Parathyroid adenoma (tissue), 2 donors: ENCODE measurements at regions not wholly inside any gene's neighbourhood (a gene's known extent, or its start where the extent isn't known, plus 50 kb on each side); places are given as distances from the start of the nearest gene placed in this dataset.

ENCODE experiments used
- H2AFZ ChIP-seq: fragments of 300-600 bp; sonication (generic); one replicate; pipeline ENCODE4 v1.7.0; 2017; ENCODE audit warnings: antibody characterized with exemption, mild to moderate bottlenecking
- H3K27ac ChIP-seq: fragments of 300-600 bp; sonication (generic); one replicate; pipeline ENCODE4 v1.7.0; 2017
- H3K27me3 ChIP-seq: fragments of 300-600 bp; sonication (generic); one replicate; pipeline ENCODE4 v1.7.0; 2017; ENCODE audit warnings: low read length; ENCODE audit not compliant: control insufficient read depth, insufficient read depth
- H3K36me3 ChIP-seq: fragments of 300-600 bp; sonication (generic); one replicate; pipeline ENCODE4 v1.7.0; 2017; ENCODE audit warnings: low read length; ENCODE audit not compliant: control insufficient read depth, insufficient read depth
- H3K4me1 ChIP-seq: fragments of 300-600 bp; sonication (generic); one replicate; pipeline ENCODE4 v1.7.0; 2017; ENCODE audit warnings: control low read depth
- H3K4me2 ChIP-seq: fragments of 300-600 bp; sonication (generic); one replicate; pipeline ENCODE4 v1.7.0; 2017; ENCODE audit warnings: low read length
- H3K4me3 ChIP-seq: fragments of 300-600 bp; sonication (generic); one replicate; pipeline ENCODE4 v1.7.0; 2017; ENCODE audit warnings: low read depth, low read length
- H3K79me2 ChIP-seq: fragments of 300-600 bp; sonication (generic); one replicate; pipeline ENCODE4 v1.7.0; 2017; ENCODE audit warnings: control low read depth
- H3K9ac ChIP-seq: fragments of 300-600 bp; sonication (generic); one replicate; pipeline ENCODE4 v1.7.0; 2017; ENCODE audit warnings: mild to moderate bottlenecking
- H3K9me3 ChIP-seq: fragments of 300-600 bp; sonication (generic); one replicate; pipeline ENCODE4 v1.7.0; 2017; ENCODE audit warnings: low read length; ENCODE audit not compliant: control insufficient read depth
- TF ChIP-seq, protein P1 (sequence below): fragments of 300-600 bp; sonication (generic); IDR thresholded peaks from one replicate; pipeline ENCODE4 v1.7.0; 2017; ENCODE audit warnings: antibody characterized with exemption, mild to moderate bottlenecking
- donor health status: primary hyperparathyroidism.

GRCh38 chr6:145015739-145016558 lies 719.4 kb downstream of the EPM2A start:
- TF ChIP-seq, protein P1, sequence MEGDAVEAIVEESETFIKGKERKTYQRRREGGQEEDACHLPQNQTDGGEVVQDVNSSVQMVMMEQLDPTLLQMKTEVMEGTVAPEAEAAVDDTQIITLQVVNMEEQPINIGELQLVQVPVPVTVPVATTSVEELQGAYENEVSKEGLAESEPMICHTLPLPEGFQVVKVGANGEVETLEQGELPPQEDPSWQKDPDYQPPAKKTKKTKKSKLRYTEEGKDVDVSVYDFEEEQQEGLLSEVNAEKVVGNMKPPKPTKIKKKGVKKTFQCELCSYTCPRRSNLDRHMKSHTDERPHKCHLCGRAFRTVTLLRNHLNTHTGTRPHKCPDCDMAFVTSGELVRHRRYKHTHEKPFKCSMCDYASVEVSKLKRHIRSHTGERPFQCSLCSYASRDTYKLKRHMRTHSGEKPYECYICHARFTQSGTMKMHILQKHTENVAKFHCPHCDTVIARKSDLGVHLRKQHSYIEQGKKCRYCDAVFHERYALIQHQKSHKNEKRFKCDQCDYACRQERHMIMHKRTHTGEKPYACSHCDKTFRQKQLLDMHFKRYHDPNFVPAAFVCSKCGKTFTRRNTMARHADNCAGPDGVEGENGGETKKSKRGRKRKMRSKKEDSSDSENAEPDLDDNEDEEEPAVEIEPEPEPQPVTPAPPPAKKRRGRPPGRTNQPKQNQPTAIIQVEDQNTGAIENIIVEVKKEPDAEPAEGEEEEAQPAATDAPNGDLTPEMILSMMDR: no peak
- Histone ChIP-seq H3K27ac (no peak overlapping the region), H3K79me2 (no peaks in the 10 kb centered on the region), H3K27me3 (no peaks in the 10 kb centered on the region), H3K9me3 (no peaks in the 10 kb centered on the region), H3K9ac (no peak overlapping the region), H3K4me1 (no peaks in the 10 kb centered on the region), H3K36me3 (no peaks in the 10 kb centered on the region), H3K4me2 (no peak overlapping the region), H2AFZ (no peak overlapping the region), H3K4me3 (no peak overlapping the region)

DNA sequence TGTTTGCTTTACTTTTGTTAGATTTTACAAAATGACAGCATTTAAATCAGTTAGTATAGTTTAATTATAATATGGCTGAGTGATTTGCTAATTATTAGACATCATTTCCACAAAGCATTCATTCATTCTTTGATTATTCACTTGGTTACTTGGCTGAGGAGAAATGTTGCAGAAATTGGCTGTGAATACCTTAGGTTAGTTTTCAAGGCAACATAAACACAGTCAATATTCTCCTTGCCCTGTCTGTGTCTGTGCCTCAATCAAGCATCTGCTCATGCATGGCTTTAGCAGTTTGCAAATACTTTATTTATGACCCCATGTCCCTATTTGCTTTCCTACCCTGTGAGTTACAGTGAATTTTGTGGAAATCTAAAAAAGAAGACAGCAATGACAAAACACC lies 718.3 kb downstream of the EPM2A start:
- H2AFZ ChIP-seq: no peak overlapping the region
- no peaks in the 10 kb centered on the region for H3K36me3 ChIP-seq
- no peak overlapping the region for H3K4me3 ChIP-seq
- no peaks in the 10 kb centered on the region for H3K79me2 ChIP-seq
- no peaks in the 10 kb centered on the region for H3K4me1 ChIP-seq
- H3K9me3 ChIP-seq: no peaks in the 10 kb centered on the region
- TF ChIP-seq, protein P1: no peak
- H3K4me2 ChIP-seq: no peak overlapping the region
- H3K27ac ChIP-seq: no peak overlapping the region
- no peaks in the 10 kb centered on the region for H3K27me3 ChIP-seq
- no peak overlapping the region for H3K9ac ChIP-seq

DNA sequence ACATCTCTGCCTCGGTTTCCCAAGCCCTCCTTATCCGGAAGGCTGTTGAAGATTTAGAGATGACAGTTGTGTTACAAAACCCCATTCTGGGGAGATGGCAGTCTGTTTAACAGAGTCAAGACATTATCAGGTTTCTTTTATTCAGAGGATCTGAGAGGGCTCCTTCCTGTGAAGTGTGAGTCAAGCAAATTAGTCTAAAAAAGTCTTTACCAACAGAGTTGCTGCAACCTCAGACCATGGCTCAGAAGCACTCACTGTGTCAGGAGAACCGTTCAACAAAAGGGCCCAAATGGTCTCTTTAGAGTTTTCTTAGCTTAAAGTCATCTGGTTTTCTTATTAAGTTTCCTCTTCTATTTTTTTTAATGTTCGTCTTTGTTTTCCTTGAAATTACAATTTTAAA lies 717.8 kb downstream of the EPM2A start:
- Histone ChIP-seq H3K79me2 (no peaks in the 10 kb centered on the region), H3K9ac (no peak overlapping the region), H3K27me3 (no peaks in the 10 kb centered on the region), H3K4me2 (no peak overlapping the region), H3K36me3 (no peaks in the 10 kb centered on the region), H2AFZ (no peak overlapping the region), H3K4me1 (no peaks in the 10 kb centered on the region), H3K4me3 (no peak overlapping the region), H3K27ac (no peak overlapping the region), H3K9me3 (no peaks in the 10 kb centered on the region)
- TF ChIP-seq, protein P1: no peak

DNA sequence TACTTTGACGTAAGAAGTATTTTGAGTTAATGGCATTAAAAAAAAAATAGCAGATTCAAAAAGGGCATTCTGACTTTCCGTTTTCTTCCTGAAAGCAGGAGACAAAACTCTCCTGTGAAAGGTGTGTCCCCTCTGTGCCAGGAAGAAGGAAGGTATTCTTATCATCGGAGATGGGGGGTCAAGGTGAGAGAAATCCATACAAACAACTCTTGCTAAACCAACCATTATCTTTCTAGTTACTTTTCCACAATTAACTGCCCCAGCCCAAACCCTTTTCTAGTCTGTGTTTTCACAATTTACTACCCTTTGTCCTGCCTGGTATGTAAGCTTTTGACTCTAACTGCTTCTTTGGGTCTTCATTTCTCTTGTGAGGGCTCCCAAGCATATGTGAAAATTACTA lies 717.3 kb downstream of the EPM2A start:
- H3K27me3 ChIP-seq: no peaks in the 10 kb centered on the region
- H3K4me2 ChIP-seq: no peak overlapping the region
- no peak overlapping the region for H3K4me3 ChIP-seq
- no peaks in the 10 kb centered on the region for H3K36me3 ChIP-seq
- no peak overlapping the region for H2AFZ ChIP-seq
- H3K27ac ChIP-seq: no peak overlapping the region
- no peaks in the 10 kb centered on the region for H3K9me3 ChIP-seq
- no peaks in the 10 kb centered on the region for H3K4me1 ChIP-seq
- H3K79me2 ChIP-seq: no peaks in the 10 kb centered on the region
- H3K9ac ChIP-seq: no peak overlapping the region
- TF ChIP-seq, protein P1: no peak

GRCh38 chr6:145020114-145020513 lies 715.2 kb downstream of the EPM2A start:
- H3K4me2 ChIP-seq: no peak overlapping the region
- no peaks in the 10 kb centered on the region for H3K27me3 ChIP-seq

More at GRCh38 chr6:145020114-145020513, 715.2 kb downstream of the EPM2A start:
- TF ChIP-seq, protein P1: no peak
- Histone ChIP-seq H2AFZ (no peak overlapping the region), H3K27ac (no peak overlapping the region), H3K4me3 (no peak overlapping the region), H3K79me2 (no peaks in the 10 kb centered on the region), H3K9ac (no peak overlapping the region), H3K4me1 (no peaks in the 10 kb centered on the region), H3K36me3 (no peaks in the 10 kb centered on the region), H3K9me3 (no peaks in the 10 kb centered on the region)
